ENCODE measurements at regions not wholly inside any gene's neighbourhood (a gene's known extent, or its start where the extent isn't known, plus 50 kb on each side); places are given as distances from the start of the nearest gene placed in this dataset.

- no peak for DNase-seq
- H3K36me3 Mint-ChIP-seq: no peaks in the 10 kb centered on the region
- no peak overlapping the region for H3K27ac Mint-ChIP-seq
- no peaks in the 10 kb centered on the region for H3K9me3 Mint-ChIP-seq
- no peaks in the 10 kb centered on the region for H3K4me1 Mint-ChIP-seq
- H3K27me3 Mint-ChIP-seq: no peaks in the 10 kb centered on the region
- H3K4me3 Mint-ChIP-seq: no peak overlapping the region
- CTCF ChIA-PET: no interaction called here
Observed at GRCh38 chr16:9597967-9598730, 506.7 kb downstream of the HAPSTR1 start.

GRCh38 chr16:9598731-9599083, 507.3 kb downstream of the HAPSTR1 start:
- H3K4me3 Mint-ChIP-seq: no peak overlapping the region
- CTCF ChIA-PET: no interaction called here
- DNase-seq: no peak
- no peak overlapping the region for H3K27ac Mint-ChIP-seq
- H3K36me3 Mint-ChIP-seq: no peaks in the 10 kb centered on the region
- H3K9me3 Mint-ChIP-seq: no peaks in the 10 kb centered on the region
- H3K4me1 Mint-ChIP-seq: no peaks in the 10 kb centered on the region
- no peaks in the 10 kb centered on the region for H3K27me3 Mint-ChIP-seq

GRCh38 chr16:9599415-9600120, 508.1 kb downstream of the HAPSTR1 start:
- no peak overlapping the region for H3K4me3 Mint-ChIP-seq
- CTCF ChIA-PET: no interaction called here
- H3K4me1 Mint-ChIP-seq: no peaks in the 10 kb centered on the region
- H3K36me3 Mint-ChIP-seq: no peaks in the 10 kb centered on the region
- H3K27me3 Mint-ChIP-seq: no peaks in the 10 kb centered on the region
- DNase-seq: no peak
- no peak overlapping the region for H3K27ac Mint-ChIP-seq
- H3K9me3 Mint-ChIP-seq: no peaks in the 10 kb centered on the region

GRCh38 chr16:9602189-9602588, 510.7 kb downstream of the HAPSTR1 start:
- no peaks in the 10 kb centered on the region for H3K9me3 Mint-ChIP-seq
- H3K36me3 Mint-ChIP-seq: no peaks in the 10 kb centered on the region
- H3K4me1 Mint-ChIP-seq: no peaks in the 10 kb centered on the region
- H3K27me3 Mint-ChIP-seq: no peaks in the 10 kb centered on the region
- CTCF ChIA-PET: no interaction called here
- DNase-seq: no peak
- no peak overlapping the region for H3K27ac Mint-ChIP-seq
- H3K4me3 Mint-ChIP-seq: no peak overlapping the region

GRCh38 chr16:9603316-9603715, 511.9 kb downstream of the HAPSTR1 start:
- H3K27ac Mint-ChIP-seq: no peak overlapping the region

GRCh38 chr16:9607515-9608230, 516.2 kb downstream of the HAPSTR1 start:
- no peaks in the 10 kb centered on the region for H3K36me3 Mint-ChIP-seq
- CTCF ChIA-PET: no interaction called here
- no peaks in the 10 kb centered on the region for H3K4me1 Mint-ChIP-seq

More at GRCh38 chr16:9603316-9603715, 511.9 kb downstream of the HAPSTR1 start:
- Mint-ChIP-seq H3K4me3 (no peak overlapping the region), H3K27me3 (no peaks in the 10 kb centered on the region), H3K4me1 (no peaks in the 10 kb centered on the region), H3K9me3 (peaks cover 2% of the 10 kb centered on the region), H3K36me3 (no peaks in the 10 kb centered on the region)
- CTCF ChIA-PET: no interaction called here
- DNase-seq: no peak

GRCh38 chr16:9610727-9611126, 519.3 kb downstream of the HAPSTR1 start:
- H3K4me1 Mint-ChIP-seq: no peaks in the 10 kb centered on the region
- H3K4me3 Mint-ChIP-seq: no peak overlapping the region
- no peaks in the 10 kb centered on the region for H3K27me3 Mint-ChIP-seq
- H3K27ac Mint-ChIP-seq: no peak overlapping the region
- H3K36me3 Mint-ChIP-seq: no peaks in the 10 kb centered on the region
- H3K9me3 Mint-ChIP-seq: peaks cover 2% of the 10 kb centered on the region
- CTCF ChIA-PET: no interaction called here
- DNase-seq: no peak

More at GRCh38 chr16:9607515-9608230, 516.2 kb downstream of the HAPSTR1 start:
- peaks cover 2% of the 10 kb centered on the region for H3K9me3 Mint-ChIP-seq
- H3K27me3 Mint-ChIP-seq: no peaks in the 10 kb centered on the region
- no peak overlapping the region for H3K27ac Mint-ChIP-seq
- no peak overlapping the region for H3K4me3 Mint-ChIP-seq
- DNase-seq: no peak

- Mint-ChIP-seq H3K36me3 (no peaks in the 10 kb centered on the region), H3K4me3 (no peak overlapping the region), H3K4me1 (no peaks in the 10 kb centered on the region), H3K27me3 (no peaks in the 10 kb centered on the region), H3K27ac (no peak overlapping the region), H3K9me3 (peaks cover 2% of the 10 kb centered on the region)
- CTCF ChIA-PET: no interaction called here
- no peak for DNase-seq
Observed at GRCh38 chr16:9612267-9612666, 520.8 kb downstream of the HAPSTR1 start.

GRCh38 chr16:9614389-9614788, 522.9 kb downstream of the HAPSTR1 start:
- no peaks in the 10 kb centered on the region for H3K27me3 Mint-ChIP-seq
- no peak for DNase-seq

GRCh38 chr16:9622268-9622667, 530.8 kb downstream of the HAPSTR1 start:
- CTCF ChIA-PET: no interaction called here
- Mint-ChIP-seq H3K27ac (no peak overlapping the region), H3K4me1 (no peaks in the 10 kb centered on the region), H3K27me3 (no peaks in the 10 kb centered on the region), H3K9me3 (peaks cover 2% of the 10 kb centered on the region), H3K36me3 (no peaks in the 10 kb centered on the region), H3K4me3 (no peak overlapping the region)
- no peak for DNase-seq

More at GRCh38 chr16:9614389-9614788, 522.9 kb downstream of the HAPSTR1 start:
- Mint-ChIP-seq H3K4me3 (no peak overlapping the region), H3K9me3 (no peaks in the 10 kb centered on the region), H3K36me3 (no peaks in the 10 kb centered on the region), H3K4me1 (no peaks in the 10 kb centered on the region), H3K27ac (no peak overlapping the region)
- CTCF ChIA-PET: no interaction called here

- no peak for DNase-seq
- H3K27ac Mint-ChIP-seq: no peak overlapping the region
- CTCF ChIA-PET: no interaction called here
- H3K4me3 Mint-ChIP-seq: no peak overlapping the region
- peaks cover 2% of the 10 kb centered on the region for H3K9me3 Mint-ChIP-seq
- no peaks in the 10 kb centered on the region for H3K36me3 Mint-ChIP-seq
- no peaks in the 10 kb centered on the region for H3K27me3 Mint-ChIP-seq
- no peaks in the 10 kb centered on the region for H3K4me1 Mint-ChIP-seq
Observed at GRCh38 chr16:9625122-9625521, 533.7 kb downstream of the HAPSTR1 start.

GRCh38 chr16:9627427-9627826, 536.0 kb downstream of the HAPSTR1 start:
- no peak for DNase-seq
- Mint-ChIP-seq H3K27me3 (no peaks in the 10 kb centered on the region), H3K4me1 (no peaks in the 10 kb centered on the region), H3K27ac (no peak overlapping the region), H3K4me3 (no peak overlapping the region), H3K9me3 (peaks cover 6% of the 10 kb centered on the region), H3K36me3 (no peaks in the 10 kb centered on the region)
- CTCF ChIA-PET: no interaction called here

GRCh38 chr16:9630119-9630518, 538.7 kb downstream of the HAPSTR1 start:
- no peaks in the 10 kb centered on the region for H3K4me1 Mint-ChIP-seq
- H3K36me3 Mint-ChIP-seq: no peaks in the 10 kb centered on the region
- H3K9me3 Mint-ChIP-seq: peaks cover 9% of the 10 kb centered on the region
- H3K27ac Mint-ChIP-seq: no peak overlapping the region
- DNase-seq: no peak
- CTCF ChIA-PET: no interaction called here
- H3K4me3 Mint-ChIP-seq: no peak overlapping the region
- H3K27me3 Mint-ChIP-seq: no peaks in the 10 kb centered on the region

GRCh38 chr16:9630985-9631384, 539.5 kb downstream of the HAPSTR1 start:
- no peak overlapping the region for H3K4me3 Mint-ChIP-seq
- H3K27ac Mint-ChIP-seq: no peak overlapping the region
- H3K9me3 Mint-ChIP-seq: peaks cover 9% of the 10 kb centered on the region
- CTCF ChIA-PET: no interaction called here
- no peak for DNase-seq
- no peaks in the 10 kb centered on the region for H3K36me3 Mint-ChIP-seq
- H3K27me3 Mint-ChIP-seq: no peaks in the 10 kb centered on the region
- no peaks in the 10 kb centered on the region for H3K4me1 Mint-ChIP-seq

- Mint-ChIP-seq H3K9me3 (peaks cover 11% of the 10 kb centered on the region), H3K4me3 (no peak overlapping the region), H3K27ac (no peak overlapping the region), H3K27me3 (no peaks in the 10 kb centered on the region), H3K36me3 (no peaks in the 10 kb centered on the region), H3K4me1 (no peaks in the 10 kb centered on the region)
- DNase-seq: no peak
- CTCF ChIA-PET: no interaction called here
Observed at GRCh38 chr16:9633844-9634243, 542.4 kb downstream of the HAPSTR1 start.

Measured in activated naive CD4-positive, alpha-beta T cell treated with anti-CD3 and anti-CD28 coated beads, Interleukin-2, amount 10 ng/mL, durations not matched to agents 7 days and 5 days (primary cell).